ENCODE measurements at regions not wholly inside any gene's neighbourhood (a gene's known extent, or its start where the extent isn't known, plus 50 kb on each side); places are given as distances from the start of the nearest gene placed in this dataset.

GRCh38 chr12:85352016-85352415 lies 72.0 kb downstream of the ALX1 start:
- no peak for DNase-seq

- no peak for DNase-seq
Measured at GRCh38 chr12:85356596-85357385, 76.8 kb downstream of the ALX1 start.

- no peak for DNase-seq
Measured at GRCh38 chr12:85357609-85358008, 77.6 kb downstream of the ALX1 start.

GRCh38 chr12:85358715-85359114 lies 78.7 kb downstream of the ALX1 start:
- DNase-seq: no peak

GRCh38 chr12:85363382-85364190 lies 83.6 kb downstream of the ALX1 start:
- DNase-seq: no peak

- DNase-seq: no peak
Measured at GRCh38 chr12:85367936-85368335, 87.9 kb downstream of the ALX1 start.

GRCh38 chr12:85369365-85370154 lies 89.5 kb downstream of the ALX1 start:
- no peak for DNase-seq

- no peak for DNase-seq
Measured at GRCh38 chr12:85373045-85373444, 93.0 kb downstream of the ALX1 start.

- DNase-seq: no peak
Measured at GRCh38 chr12:85374981-85375380, 95.0 kb downstream of the ALX1 start.

GRCh38 chr12:85385406-85385805 lies 105.4 kb downstream of the ALX1 start:
- no peak for DNase-seq

- no peak for DNase-seq
Measured at GRCh38 chr12:85390266-85390665, 110.2 kb downstream of the ALX1 start.

GRCh38 chr12:85392508-85392907 lies 112.5 kb downstream of the ALX1 start:
- no peak for DNase-seq

GRCh38 chr12:85393606-85394005 lies 113.6 kb downstream of the ALX1 start:
- DNase-seq: no peak

- DNase-seq: no peak
Measured at GRCh38 chr12:85394065-85394464, 114.0 kb downstream of the ALX1 start.

GRCh38 chr12:85394809-85395208 lies 114.8 kb downstream of the ALX1 start:
- DNase-seq: no peak

GRCh38 chr12:85405262-85405661 lies 125.2 kb downstream of the ALX1 start:
- DNase-seq: no peak

GRCh38 chr12:85405781-85406522 lies 125.9 kb downstream of the ALX1 start:
- no peak for DNase-seq

GRCh38 chr12:85413266-85413665 lies 133.2 kb downstream of the ALX1 start:
- no peak for DNase-seq

GRCh38 chr12:85422762-85423161 lies 142.7 kb downstream of the ALX1 start:
- DNase-seq: no peak

- DNase-seq: no peak
Measured at GRCh38 chr12:85423947-85424346, 143.9 kb downstream of the ALX1 start.

GRCh38 chr12:85424581-85425348 lies 144.7 kb downstream of the ALX1 start:
- DNase-seq: peak; percentile 63 to 67

GRCh38 chr12:85425349-85425612 lies 145.3 kb downstream of the ALX1 start:
- DNase-seq: no peak
